H1 (cell line): ENCODE measurements at regions not wholly inside any gene's neighbourhood (a gene's known extent, or its start where the extent isn't known, plus 50 kb on each side); places are given as distances from the start of the nearest gene placed in this dataset.

Experiments used
- CTCF ChIP-seq, 3 experiments: IDR thresholded peaks; 1 replicate in 2 of 3; 2 replicates in 1 of 3; pipeline versions ENCODE4 v1.5.1 to v1.6.1; 2011; ENCODE audit warnings: low read length in 3 of 3, mild to moderate bottlenecking in 3 of 3, inconsistent platforms in 2 of 3, low read depth in 1 of 3, moderate library complexity in 1 of 3; ENCODE audit not compliant: insufficient read depth in 1 of 3; ENCODE audit errors: control extremely low read depth in 1 of 3
- JUND ChIP-seq: IDR thresholded peaks from 2 replicates; pipeline ENCODE4 v1.6.1; 2011; ENCODE audit warnings: mild to moderate bottlenecking, improper control_type of control experiment, low read length
- POLR2AphosphoS5 ChIP-seq: IDR thresholded peaks from 2 replicates; pipeline ENCODE4 v1.6.1; 2011; ENCODE audit warnings: low read depth, low read length

- peak; percentile 13 to 58 (median 52) for TF ChIP-seq CTCF (IDR thresholded peaks at IDR 0.05; ENCODE audit: control extremely low read depth in 1 of 3, insufficient read depth in 1 of 3, low read depth in 1 of 3, low read length in 3 of 3)
- no peak for TF ChIP-seq JUND
- no peak for TF ChIP-seq POLR2AphosphoS5
Observed at GRCh38 chrX:137151403-137151802, 117.6 kb upstream of the GPR101 start.
